Adrenal gland (tissue), 9 donors: ENCODE measurements at regions not wholly inside any gene's neighbourhood (a gene's known extent, or its start where the extent isn't known, plus 50 kb on each side); places are given as distances from the start of the nearest gene placed in this dataset.

ENCODE experiments used
- DNase-seq, 7 donors: peaks; one replicate each; pipeline ENCODE4 v3.0.0-alpha.2; 2019 to 2020
- H3K27ac ChIP-seq, 5 donors: fragments of 200-600 bp; sonication (generic) in 4 of 5; 1 replicate in 3 of 5; 2 replicates in 2 of 5; pipeline versions ENCODE4 v1.5.1 to v1.8.0; 2016 to 2020; ENCODE audit warnings: mild to moderate bottlenecking in 1 of 5
- H3K27me3 ChIP-seq: fragments of 200-600 bp; 2 replicates; pipeline ENCODE4 v1.8.0; 2021
- H3K36me3 ChIP-seq, 2 donors: fragments of 200-600 bp; replicated peaks in 1 of 2; 1 replicate in 1 of 2; 2 replicates in 1 of 2; pipeline versions ENCODE4 v1.5.1 to v1.8.0; 2018 to 2022
- H3K4me1 ChIP-seq, 2 donors: fragments of 200-600 bp; replicated peaks in 1 of 2; 1 replicate in 1 of 2; 2 replicates in 1 of 2; pipeline versions ENCODE4 v1.5.1 to v1.8.0; 2018 to 2021
- H3K4me3 ChIP-seq, 4 donors: fragments of 200-600 bp; sonication (generic) in 3 of 4; one replicate each; pipeline ENCODE4 v1.5.1; 2016 to 2018
- H3K9me3 ChIP-seq, 3 donors: fragments of 200-600 bp; sonication (generic) in 1 of 3; replicated peaks in 1 of 3; 1 replicate in 2 of 3; 2 replicates in 1 of 3; pipeline versions ENCODE4 v1.5.1 to v1.8.0; 2016 to 2021
- CTCF ChIP-seq, 6 experiments: fragments of 450-650 bp in 4 of 6; fragments of 200-600 bp in 2 of 6; sonication (generic) in 1 of 6; IDR thresholded peaks; 1 replicate in 5 of 6; 2 replicates in 1 of 6; pipeline versions ENCODE4 v1.5.1 to v1.8.0; 2016 to 2021; ENCODE audit warnings: antibody characterized with exemption in 6 of 6, mild to moderate bottlenecking in 2 of 6, moderate library complexity in 1 of 6
- POLR2A ChIP-seq, 2 donors: fragments of 450-650 bp; IDR thresholded peaks; one replicate each; pipeline ENCODE4 v1.6.1; 2017; ENCODE audit warnings: antibody characterized with exemption in 2 of 2, mild to moderate bottlenecking in 2 of 2, moderate library complexity in 1 of 2
- WGBS, 4 donors: extraction: QIAGEN DNeasy Blood & Tissue Kit in 2 of 4; methylation state at CpG; one replicate each; pipeline versions ENCODE4 v1.1.5 to v1.1.7; 2013 to 2017; 5-methylcytosine and 5-hydroxymethylcytosine counted together
- intact Hi-C, 2 donors: fragments of 100-400 bp; cut with DNase I; formaldehyde crosslinking; loops; one replicate each; pipeline versions ENCODE4 v1.14.1 to v1.15.0; 2022 to 2023
- donor health status: healthy with polysubstance abuse.
- donor health status: Bipolar disorder and iron deficiency.
- donor health status: DM: yes; HTN: yes; CAD: no.
- donor health status: DM: no; HTN: no; CAD: no.
- donor health status: DM: no; HTN: no; CAD: no.

GRCh38 chr2:143950704-143951103 is 569.2 kb downstream of the ZEB2 start:
- Histone ChIP-seq H3K4me3 (no peak overlapping the region), H3K4me1 (no peaks in the 10 kb centered on the region), H3K36me3 (no peaks in the 10 kb centered on the region), H3K9me3 (no peaks in the 10 kb centered on the region), H3K27me3 (no peaks in the 10 kb centered on the region), H3K27ac (no peak overlapping the region)
- no peak for DNase-seq
- WGBS, 4 donors: 74 to 85% (median 82%) methylated on average over 2 of the region's 2 CpGs
- intact Hi-C loops: no loop called here
- TF ChIP-seq CTCF (IDR thresholded peaks at IDR 0.05): no peak
- TF ChIP-seq POLR2A (IDR thresholded peaks at IDR 0.05): no peak

- intact Hi-C loops: no loop called here
- Histone ChIP-seq H3K4me1 (no peaks in the 10 kb centered on the region), H3K9me3 (no peaks in the 10 kb centered on the region), H3K4me3 (no peak overlapping the region), H3K27ac (no peak overlapping the region), H3K27me3 (no peaks in the 10 kb centered on the region), H3K36me3 (no peaks in the 10 kb centered on the region)
- no peak for TF ChIP-seq POLR2A (IDR thresholded peaks at IDR 0.05)
- DNase-seq: no peak
- 78 to 89% (median 86%) methylated on average over 3 of the region's 3 CpGs for WGBS, 4 donors
Observed at GRCh38 chr2:143949121-143949848, 570.6 kb downstream of the ZEB2 start.

GRCh38 chr2:143948710-143949109 is 571.2 kb downstream of the ZEB2 start:
- Histone ChIP-seq H3K36me3 (no peaks in the 10 kb centered on the region), H3K9me3 (no peaks in the 10 kb centered on the region), H3K27ac (no peak overlapping the region), H3K4me1 (no peaks in the 10 kb centered on the region), H3K27me3 (no peaks in the 10 kb centered on the region), H3K4me3 (no peak overlapping the region)
- WGBS, 4 donors: 86 to 91% (median 89%) methylated on average over 2 of the region's 2 CpGs
- no peak for DNase-seq
- no peak for TF ChIP-seq POLR2A (IDR thresholded peaks at IDR 0.05)
- TF ChIP-seq CTCF (IDR thresholded peaks at IDR 0.05): no peak
- intact Hi-C loops: no loop called here

- intact Hi-C loops: no loop called here
- no peak overlapping the region for H3K27ac ChIP-seq
- no peaks in the 10 kb centered on the region for H3K36me3 ChIP-seq
- H3K27me3 ChIP-seq: no peaks in the 10 kb centered on the region
- H3K4me3 ChIP-seq: no peak overlapping the region
- 95 to 96% (median 96%) methylated on average over 18 of the region's 18 CpGs for WGBS, 4 donors
- H3K9me3 ChIP-seq: no peaks in the 10 kb centered on the region
- no peak for TF ChIP-seq POLR2A (IDR thresholded peaks at IDR 0.05)
- no peaks in the 10 kb centered on the region for H3K4me1 ChIP-seq
- no peak for DNase-seq
Observed at GRCh38 chr2:143946436-143947391, 573.2 kb downstream of the ZEB2 start.

- TF ChIP-seq CTCF (IDR thresholded peaks at IDR 0.05): no peak
- TF ChIP-seq POLR2A (IDR thresholded peaks at IDR 0.05): no peak
- peaks cover 3 to 5% of the 10 kb centered on the region in 2 donors for H3K4me1 ChIP-seq
- H3K36me3 ChIP-seq: no peaks in the 10 kb centered on the region
- DNase-seq: no peak
- intact Hi-C loops: no loop called here
- no peak overlapping the region for H3K27ac ChIP-seq
- no peaks in the 10 kb centered on the region for H3K9me3 ChIP-seq
- H3K27me3 ChIP-seq: no peaks in the 10 kb centered on the region
- no peak overlapping the region for H3K4me3 ChIP-seq
Observed at GRCh38 chr2:143942486-143942885, 577.4 kb downstream of the ZEB2 start.
